Sciatic nerve (tissue), 2 donors: ENCODE measurements at regions not wholly inside any gene's neighbourhood (a gene's known extent, or its start where the extent isn't known, plus 50 kb on each side); places are given as distances from the start of the nearest gene placed in this dataset.
A peak's percentile ranks its signal among the peaks of the same experiment; 100 is the strongest.
"Not testable (repeated sequence)": the region's sequence is repeated elsewhere in the genome, so short reads cannot be mapped to it uniquely, and the experiment has no call there.

Experiments
- ATAC-seq: fragments of 200-7000 bp; cut with Tn5 transposase; one replicate; pipeline ENCODE4 v1.9.1; 2020; ENCODE audit warnings: mild to moderate bottlenecking, moderate library complexity
- DNase-seq: peaks from one replicate; pipeline ENCODE4 v3.0.0-alpha.2; 2020; ENCODE audit warnings: low spot score
- intact Hi-C: fragments of 100-400 bp; cut with DNase I; formaldehyde crosslinking; loops from one replicate; pipeline ENCODE4 v1.14.2; 2022
- donor health status: DM: no; HTN: no; CAD: no.
- donor health status: DM: no; HTN: no; CAD: no.

- DNase-seq = no peak
- ATAC-seq = no peak
- intact Hi-C loops = no loop called here
These were observed 418.6 kb downstream of the TOX3 start for GRCh38 chr16:52128361-52128760.

DNA sequence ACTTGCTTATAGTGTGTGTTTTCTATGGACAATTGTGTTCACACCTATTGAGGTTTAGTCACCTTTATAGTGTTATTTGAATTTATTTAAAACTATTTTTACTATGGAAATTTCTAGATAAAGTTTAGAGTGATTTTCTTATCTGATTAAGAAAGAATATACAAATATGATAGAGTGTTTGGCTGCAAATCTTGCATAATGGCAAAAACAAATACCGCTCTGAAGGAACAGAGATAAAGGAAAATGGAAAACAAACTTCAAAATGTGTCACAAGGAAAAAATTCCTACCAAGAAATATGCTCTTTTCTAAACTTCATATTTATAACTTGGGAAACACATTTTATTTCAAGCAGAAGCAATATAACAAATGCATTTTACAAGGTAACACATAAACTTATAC lies 423.1 kb downstream of the TOX3 start:
- DNase-seq (no peak), ATAC-seq (no peak)
- intact Hi-C loops = no loop called here

DNA sequence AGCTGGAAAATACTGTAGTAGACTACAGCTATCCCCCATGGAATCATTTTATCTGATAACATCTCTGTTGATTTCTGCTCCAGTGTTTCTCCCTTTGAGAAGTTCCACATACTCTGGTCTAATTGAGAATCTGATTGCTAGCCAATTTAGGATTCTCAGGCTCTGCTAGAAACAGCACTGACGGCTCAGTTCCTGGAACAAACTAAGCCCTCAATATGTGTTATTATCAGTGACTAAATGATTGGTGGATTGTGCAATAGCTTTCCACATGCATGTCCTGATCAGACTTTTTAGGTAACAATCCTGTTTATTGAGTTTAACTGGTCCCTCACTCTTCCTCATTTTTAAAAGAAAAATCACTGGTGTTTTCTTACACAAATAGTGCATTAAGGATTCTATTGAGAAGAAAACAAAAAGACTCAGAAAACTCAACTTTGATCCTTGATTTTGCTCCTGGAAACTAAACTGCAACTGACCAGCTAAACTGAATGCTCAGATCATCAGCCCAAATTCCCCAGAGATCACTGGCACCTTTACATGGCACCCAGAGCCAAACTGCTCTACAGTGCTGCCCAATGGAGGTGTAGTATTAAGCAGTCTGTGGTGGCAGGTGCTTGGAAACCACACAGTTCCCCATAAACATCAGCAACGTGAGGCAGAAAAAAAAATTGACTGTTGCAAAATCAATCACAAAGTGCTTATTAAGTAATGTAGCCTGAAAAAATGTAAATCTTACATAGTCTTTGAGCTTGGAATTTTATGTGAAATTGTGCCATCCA lies 423.7 kb downstream of the TOX3 start:
- DNase-seq (no peak), ATAC-seq (peak; percentile 30)
- intact Hi-C loops = no loop called here

- DNase-seq (no peak), ATAC-seq (no peak)
- intact Hi-C loops = no loop called here
These were observed 429.8 kb downstream of the TOX3 start for GRCh38 chr16:52117171-52117570.

GRCh38 chr16:52114379-52114778 lies 432.6 kb downstream of the TOX3 start:
- DNase-seq (no peak), ATAC-seq (no peak)
- intact Hi-C loops = no loop called here

- DNase-seq = no peak
- no peak for ATAC-seq
- intact Hi-C loops = no loop called here
These were observed 433.3 kb downstream of the TOX3 start for GRCh38 chr16:52113533-52114183.

DNA sequence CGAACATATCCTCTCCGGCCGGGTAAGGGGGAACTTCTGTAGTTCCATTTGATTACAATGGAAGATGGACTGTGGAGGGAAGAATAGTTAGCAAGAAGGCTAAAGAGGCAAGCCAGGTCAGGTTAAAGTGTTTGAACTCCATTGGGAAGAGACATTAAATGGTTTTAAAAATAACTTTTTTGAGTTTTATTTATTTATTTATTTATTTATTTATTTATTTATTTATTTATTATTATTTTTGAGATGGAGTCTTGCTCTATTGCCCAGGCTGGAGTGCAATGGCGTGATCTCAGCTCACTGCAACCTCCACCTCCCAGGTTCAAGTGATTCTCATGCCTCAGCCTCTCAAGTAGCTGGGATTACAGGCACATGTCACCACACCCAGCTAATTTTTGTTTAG lies 441.9 kb downstream of the TOX3 start:
- DNase-seq, intact Hi-C loops, ATAC-seq: not testable (repeated sequence)

DNA sequence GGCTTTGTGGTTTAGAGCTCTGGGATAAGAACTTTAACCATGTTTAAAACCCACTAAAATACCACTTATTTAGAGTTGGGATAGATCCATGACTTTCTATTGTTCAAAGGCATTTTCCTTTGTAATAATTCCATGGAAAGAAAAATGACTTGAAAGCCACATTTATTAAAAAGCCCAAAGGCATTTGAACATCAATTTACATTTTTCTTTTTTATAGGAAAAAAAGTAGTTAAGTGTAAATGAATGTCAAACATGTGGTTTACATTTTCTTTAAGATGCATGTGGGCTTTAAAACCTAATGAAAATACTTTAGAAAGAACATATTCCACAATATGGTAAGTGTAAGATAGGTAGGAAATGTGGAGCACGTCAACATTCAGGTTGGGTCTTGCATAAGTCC lies 443.2 kb downstream of the TOX3 start:
- DNase-seq (no peak), ATAC-seq (no peak)
- intact Hi-C loops = no loop called here

- DNase-seq (no peak), ATAC-seq (no peak)
- intact Hi-C loops = no loop called here
These were observed 445.7 kb downstream of the TOX3 start for GRCh38 chr16:52101246-52101645.

- no peak for ATAC-seq
- DNase-seq = no peak
- intact Hi-C loops = no loop called here
These were observed 447.6 kb downstream of the TOX3 start for GRCh38 chr16:52099382-52099781.

DNA sequence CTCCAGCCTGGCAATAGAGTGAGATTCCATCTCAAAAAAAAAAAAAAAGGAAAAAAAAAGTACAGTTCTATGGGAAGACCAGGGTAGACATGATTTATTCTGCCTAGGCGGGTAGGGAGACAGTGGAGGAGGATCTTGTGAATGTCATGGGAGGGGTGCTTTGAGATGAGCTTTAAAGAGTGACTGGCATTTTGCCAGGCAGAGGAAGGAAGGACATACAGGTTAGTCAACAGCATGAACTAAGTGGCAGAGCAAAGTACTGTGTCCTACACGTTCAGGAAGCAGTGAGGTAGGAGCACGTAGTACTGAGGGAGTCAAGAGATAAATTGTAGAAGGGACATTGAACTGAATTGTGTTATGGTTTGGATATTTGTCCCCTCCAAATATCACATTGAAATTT lies 451.5 kb downstream of the TOX3 start:
- DNase-seq (no peak), ATAC-seq (no peak)
- intact Hi-C loops = no loop called here

DNA sequence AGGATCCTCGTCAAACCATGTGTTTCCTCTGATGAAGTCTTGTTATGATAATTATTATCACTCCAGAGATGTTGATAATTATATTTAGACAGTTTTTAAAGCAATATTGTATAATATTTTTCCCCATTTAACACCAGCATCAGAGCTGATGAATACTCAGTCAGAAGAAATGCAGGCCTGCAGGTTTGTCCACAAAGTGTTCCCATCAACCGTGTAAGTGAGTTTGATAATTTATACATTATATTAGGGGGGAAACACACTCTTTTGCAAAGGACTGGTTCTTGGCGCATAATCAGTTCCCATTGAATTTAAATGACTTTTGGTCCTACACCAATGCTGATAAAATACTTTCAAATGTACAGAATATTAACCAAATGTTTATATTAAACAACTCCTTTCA lies 454.8 kb downstream of the TOX3 start:
- intact Hi-C loops = no loop called here

DNA sequence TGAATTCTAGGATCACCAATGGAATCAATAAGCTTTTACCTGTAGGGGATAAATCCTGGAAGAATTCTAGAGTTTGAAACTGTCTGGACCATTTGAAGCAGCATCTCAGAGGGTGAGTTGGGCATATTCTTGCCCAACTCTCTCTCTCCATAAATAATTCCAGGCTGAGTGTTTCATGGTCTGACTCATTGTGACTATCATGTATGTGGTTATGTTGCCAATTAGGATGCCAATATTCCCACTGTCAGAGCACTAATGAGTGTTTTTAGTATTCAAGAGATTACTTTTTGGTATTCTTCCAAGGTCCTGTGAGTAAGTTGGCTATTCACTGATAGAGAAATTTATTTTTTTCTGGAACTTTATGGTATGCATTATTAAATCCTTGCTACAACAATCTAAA lies 456.9 kb downstream of the TOX3 start:
- intact Hi-C loops = no loop called here
- DNase-seq (no peak), ATAC-seq (no peak)

More for the DNA sequence above, 454.8 kb downstream of the TOX3 start:
- no peak for ATAC-seq
- no peak for DNase-seq

DNA sequence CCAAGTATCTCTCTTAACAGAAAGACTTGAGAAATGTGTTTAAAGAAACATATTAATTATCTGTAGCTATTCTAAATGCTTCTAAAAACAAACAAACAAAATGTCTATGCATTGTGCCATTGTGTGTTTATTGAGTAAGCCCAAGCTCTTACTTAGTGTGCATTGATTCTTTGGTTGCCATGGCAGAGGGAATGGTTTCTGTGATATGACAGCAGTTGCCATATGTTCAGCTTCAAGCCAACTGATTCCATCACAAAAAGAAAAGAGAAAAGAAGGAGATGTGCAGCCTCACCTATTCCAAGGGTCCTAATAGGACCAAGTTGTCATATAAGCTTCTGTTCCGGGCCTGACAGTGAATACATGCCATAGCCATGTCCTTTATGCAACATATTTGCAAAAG lies 457.5 kb downstream of the TOX3 start:
- intact Hi-C loops = no loop called here
- DNase-seq (no peak), ATAC-seq (no peak)

GRCh38 chr16:52086901-52087300 lies 460.0 kb downstream of the TOX3 start:
- no peak for DNase-seq
- ATAC-seq = no peak
- intact Hi-C loops = no loop called here

- no peak for DNase-seq
- intact Hi-C loops = no loop called here
- ATAC-seq = no peak
These were observed 468.0 kb downstream of the TOX3 start for GRCh38 chr16:52078716-52079655.

DNA sequence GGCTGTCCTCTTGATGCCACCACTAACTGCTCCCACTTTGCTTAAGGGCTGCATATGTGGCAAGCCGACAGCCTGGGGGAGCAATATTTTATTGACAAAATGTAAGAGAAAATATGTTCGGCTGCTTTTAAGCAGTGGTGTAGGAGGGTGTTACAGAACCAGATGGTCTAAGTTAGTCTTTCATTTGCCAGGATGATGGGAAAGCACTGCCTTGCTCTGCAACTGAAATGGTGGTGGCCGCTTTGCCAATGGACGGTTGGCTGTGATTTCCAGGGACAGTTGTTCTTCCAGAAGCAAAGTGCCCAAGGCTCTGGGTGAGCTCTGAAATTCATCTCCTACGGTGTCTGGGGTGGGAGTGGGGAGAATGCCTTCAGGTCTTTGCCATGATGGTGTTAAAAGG lies 469.3 kb downstream of the TOX3 start:
- intact Hi-C loops = no loop called here
- DNase-seq = no peak
- ATAC-seq = no peak

DNA sequence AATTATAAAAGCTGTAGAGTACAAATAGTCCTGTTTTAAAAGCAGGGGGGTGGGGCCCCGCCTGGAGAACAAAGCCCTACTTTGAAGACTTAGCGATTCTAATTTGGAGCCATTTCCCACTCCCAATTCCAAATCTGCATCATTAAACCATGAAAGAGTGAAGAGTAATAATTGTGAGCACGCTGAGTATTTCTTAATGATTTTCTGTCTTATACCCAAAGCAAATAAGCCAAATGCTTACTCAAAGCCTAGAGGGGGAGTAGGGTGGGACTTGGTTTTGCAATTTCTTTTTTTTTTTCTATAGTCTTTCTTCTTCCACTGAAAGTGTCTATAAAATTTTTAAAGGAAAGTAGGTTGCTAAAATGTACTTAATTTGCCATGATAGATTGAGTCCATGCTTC lies 470.1 kb downstream of the TOX3 start:
- ATAC-seq = peak; percentile 77
- intact Hi-C loops = no loop called here
- DNase-seq = no peak

DNA sequence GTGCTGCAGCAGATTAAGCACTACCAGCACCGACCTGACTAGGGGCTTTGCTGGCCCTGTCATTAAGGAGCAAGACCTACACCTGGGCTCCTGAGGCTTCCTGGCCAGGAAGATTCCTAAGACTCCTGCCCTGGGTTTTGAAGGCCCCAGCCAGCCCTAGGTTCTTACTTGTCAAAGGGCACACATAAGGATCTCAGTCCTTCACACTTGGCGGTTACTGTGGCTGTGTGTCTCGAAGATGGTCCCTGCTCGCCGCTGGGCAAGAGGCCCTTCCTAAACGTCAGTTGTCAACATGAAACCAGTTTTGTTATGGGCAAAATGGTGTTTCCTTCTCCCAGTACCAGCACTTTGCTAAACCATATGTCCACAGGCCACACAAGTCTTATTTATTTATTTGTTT lies 470.6 kb downstream of the TOX3 start:
- DNase-seq = no peak
- intact Hi-C loops = no loop called here
- ATAC-seq = no peak

- intact Hi-C loops = no loop called here
- DNase-seq (no peak), ATAC-seq (no peak)
These were observed 472.8 kb downstream of the TOX3 start for GRCh38 chr16:52074133-52074532.
